Adrenal gland (tissue), 5 donors: ENCODE measurements at regions not wholly inside any gene's neighbourhood (a gene's known extent, or its start where the extent isn't known, plus 50 kb on each side); places are given as distances from the start of the nearest gene placed in this dataset.

Experiments
- CTCF ChIP-seq, 6 experiments: fragments of 450-650 bp in 4 of 6; fragments of 200-600 bp in 2 of 6; sonication (generic) in 1 of 6; IDR thresholded peaks; 1 replicate in 5 of 6; 2 replicates in 1 of 6; pipeline versions ENCODE4 v1.5.1 to v1.8.0; 2016 to 2021; ENCODE audit warnings: antibody characterized with exemption in 6 of 6, mild to moderate bottlenecking in 2 of 6, moderate library complexity in 1 of 6
- POLR2A ChIP-seq, 2 donors: fragments of 450-650 bp; IDR thresholded peaks; one replicate each; pipeline ENCODE4 v1.6.1; 2017; ENCODE audit warnings: antibody characterized with exemption in 2 of 2, mild to moderate bottlenecking in 2 of 2, moderate library complexity in 1 of 2
- donor health status: DM: no; HTN: no; CAD: no.

- TF ChIP-seq CTCF (IDR thresholded peaks at IDR 0.05): no peak
- TF ChIP-seq POLR2A (IDR thresholded peaks at IDR 0.05): no peak
Observed at GRCh38 chr12:39176356-39176755, 266.6 kb downstream of the KIF21A start.
